ENCODE measurements at regions not wholly inside any gene's neighbourhood (a gene's known extent, or its start where the extent isn't known, plus 50 kb on each side); places are given as distances from the start of the nearest gene placed in this dataset.

DNA sequence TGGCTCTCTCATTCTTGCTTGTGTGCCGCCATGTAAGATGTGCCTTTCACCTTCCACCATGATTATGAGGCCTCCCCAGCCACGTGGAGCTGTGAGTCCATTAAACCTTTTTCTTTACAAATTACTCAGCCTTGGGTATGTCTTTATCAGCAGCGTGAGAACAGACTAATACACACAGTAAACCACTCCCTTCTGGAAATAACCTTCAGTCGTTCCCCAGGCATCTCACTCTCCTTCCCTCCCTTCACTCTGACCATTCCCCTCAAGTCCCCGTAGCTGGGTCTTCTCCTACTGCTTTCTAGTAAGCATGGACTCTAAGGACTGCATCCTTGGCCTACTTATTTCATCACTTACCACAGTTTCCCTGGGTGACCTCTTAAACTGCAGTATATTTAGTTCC lies 493.9 kb downstream of the CCDC171 start:
- Histone ChIP-seq H3K9me3 (ENCODE audit: low read length) (no peaks in the 10 kb centered on the region), H3K9me2 (ENCODE audit: insufficient read depth, low read length) (no peaks in the 10 kb centered on the region), H3K36me3 (ENCODE audit: insufficient read depth, low read length) (no peaks in the 10 kb centered on the region), H3K4me1 (ENCODE audit: insufficient read depth, low read length, poor library complexity, severe bottlenecking) (no peaks in the 10 kb centered on the region), H4K20me1 (ENCODE audit: insufficient read depth, low read length) (no peaks in the 10 kb centered on the region), H3K4me3 (ENCODE audit: low read depth, low read length, poor library complexity, severe bottlenecking) (no peak overlapping the region), H3K79me2 (ENCODE audit: insufficient read depth, low read depth, low read length) (no peaks in the 10 kb centered on the region), H2AFZ (ENCODE audit: low read length) (no peak overlapping the region), H3K4me2 (ENCODE audit: low read length) (no peak overlapping the region), H3K27ac (ENCODE audit: low read depth, low read length, poor library complexity, severe bottlenecking) (no peak overlapping the region)
- intact Hi-C loops (cut with micrococcal nuclease; ENCODE audit: unreplicated experiment) = no loop called here
- ChIA-PET POLR2A (no interaction called here), CTCF (ENCODE audit: unreplicated experiment) (no interaction called here)
- DNase-seq (ENCODE audit: low spot score) = no peak
- no TSS peak for BruUV-seq (replicated peaks)
- TF ChIP-seq, protein P1, sequence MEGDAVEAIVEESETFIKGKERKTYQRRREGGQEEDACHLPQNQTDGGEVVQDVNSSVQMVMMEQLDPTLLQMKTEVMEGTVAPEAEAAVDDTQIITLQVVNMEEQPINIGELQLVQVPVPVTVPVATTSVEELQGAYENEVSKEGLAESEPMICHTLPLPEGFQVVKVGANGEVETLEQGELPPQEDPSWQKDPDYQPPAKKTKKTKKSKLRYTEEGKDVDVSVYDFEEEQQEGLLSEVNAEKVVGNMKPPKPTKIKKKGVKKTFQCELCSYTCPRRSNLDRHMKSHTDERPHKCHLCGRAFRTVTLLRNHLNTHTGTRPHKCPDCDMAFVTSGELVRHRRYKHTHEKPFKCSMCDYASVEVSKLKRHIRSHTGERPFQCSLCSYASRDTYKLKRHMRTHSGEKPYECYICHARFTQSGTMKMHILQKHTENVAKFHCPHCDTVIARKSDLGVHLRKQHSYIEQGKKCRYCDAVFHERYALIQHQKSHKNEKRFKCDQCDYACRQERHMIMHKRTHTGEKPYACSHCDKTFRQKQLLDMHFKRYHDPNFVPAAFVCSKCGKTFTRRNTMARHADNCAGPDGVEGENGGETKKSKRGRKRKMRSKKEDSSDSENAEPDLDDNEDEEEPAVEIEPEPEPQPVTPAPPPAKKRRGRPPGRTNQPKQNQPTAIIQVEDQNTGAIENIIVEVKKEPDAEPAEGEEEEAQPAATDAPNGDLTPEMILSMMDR (conservative IDR thresholded peaks at IDR 0.05; ENCODE audit: low read length) = no peak
- TF ChIP-seq EZH2phosphoT487 (IDR thresholded peaks at IDR 0.05; ENCODE audit: borderline replicate concordance, low read depth, low read length) = no peak

DNA sequence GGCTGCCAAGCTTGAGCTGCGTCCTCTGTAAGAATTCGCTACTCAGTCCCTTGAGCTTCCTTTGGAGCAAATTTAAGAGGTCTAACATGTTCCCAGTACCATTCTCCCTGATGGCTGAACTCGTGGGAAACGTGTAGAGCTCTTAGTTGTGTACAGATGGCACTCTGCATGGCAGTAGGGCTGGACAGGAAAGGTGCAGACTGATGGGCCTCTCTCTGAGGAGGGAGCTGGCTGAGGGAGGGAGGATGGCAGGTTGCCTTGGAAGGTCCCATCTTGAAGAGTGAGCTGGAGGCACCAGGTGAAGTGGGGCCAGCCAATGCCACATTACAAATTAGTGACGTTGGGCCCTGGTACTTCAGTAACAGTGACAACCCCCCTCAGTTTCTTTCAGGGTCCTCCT lies 495.3 kb downstream of the CCDC171 start:
- Histone ChIP-seq H3K4me3 (ENCODE audit: low read depth, low read length, poor library complexity, severe bottlenecking) (no peak overlapping the region), H2AFZ (ENCODE audit: low read length) (no peak overlapping the region), H3K9me2 (ENCODE audit: insufficient read depth, low read length) (no peaks in the 10 kb centered on the region), H3K4me2 (ENCODE audit: low read length) (no peak overlapping the region), H3K27ac (ENCODE audit: low read depth, low read length, poor library complexity, severe bottlenecking) (no peak overlapping the region), H3K9me3 (ENCODE audit: low read length) (no peaks in the 10 kb centered on the region), H3K36me3 (ENCODE audit: insufficient read depth, low read length) (no peaks in the 10 kb centered on the region), H4K20me1 (ENCODE audit: insufficient read depth, low read length) (no peaks in the 10 kb centered on the region), H3K4me1 (ENCODE audit: insufficient read depth, low read length, poor library complexity, severe bottlenecking) (no peaks in the 10 kb centered on the region), H3K79me2 (ENCODE audit: insufficient read depth, low read depth, low read length) (no peaks in the 10 kb centered on the region)
- no peak for TF ChIP-seq EZH2phosphoT487 (IDR thresholded peaks at IDR 0.05; ENCODE audit: borderline replicate concordance, low read depth, low read length)
- TF ChIP-seq, protein P1 (conservative IDR thresholded peaks at IDR 0.05; ENCODE audit: low read length) = no peak
- no TSS peak for BruUV-seq (replicated peaks)
- CTCF ChIA-PET (ENCODE audit: unreplicated experiment) = no interaction called here
- no peak for DNase-seq (ENCODE audit: low spot score)
- POLR2A ChIA-PET = no interaction called here
- intact Hi-C loops (cut with micrococcal nuclease; ENCODE audit: unreplicated experiment) = no loop called here

- no TSS peak for BruUV-seq (replicated peaks)
- Histone ChIP-seq H4K20me1 (ENCODE audit: insufficient read depth, low read length) (no peaks in the 10 kb centered on the region), H3K9me2 (ENCODE audit: insufficient read depth, low read length) (no peaks in the 10 kb centered on the region), H3K4me2 (ENCODE audit: low read length) (no peak overlapping the region), H3K4me1 (ENCODE audit: insufficient read depth, low read length, poor library complexity, severe bottlenecking) (no peaks in the 10 kb centered on the region), H3K27ac (ENCODE audit: low read depth, low read length, poor library complexity, severe bottlenecking) (no peak overlapping the region), H3K9me3 (ENCODE audit: low read length) (no peaks in the 10 kb centered on the region), H3K79me2 (ENCODE audit: insufficient read depth, low read depth, low read length) (no peaks in the 10 kb centered on the region), H2AFZ (ENCODE audit: low read length) (no peak overlapping the region), H3K4me3 (ENCODE audit: low read depth, low read length, poor library complexity, severe bottlenecking) (no peak overlapping the region), H3K36me3 (ENCODE audit: insufficient read depth, low read length) (no peaks in the 10 kb centered on the region)
- no peak for TF ChIP-seq EZH2phosphoT487 (IDR thresholded peaks at IDR 0.05; ENCODE audit: borderline replicate concordance, low read depth, low read length)
- TF ChIP-seq, protein P1 (conservative IDR thresholded peaks at IDR 0.05; ENCODE audit: low read length) = no peak
- intact Hi-C loops (cut with micrococcal nuclease; ENCODE audit: unreplicated experiment) = no loop called here
- POLR2A ChIA-PET = no interaction called here
- no peak for DNase-seq (ENCODE audit: low spot score)
- CTCF ChIA-PET (ENCODE audit: unreplicated experiment) = no interaction called here
These were observed 499.3 kb downstream of the CCDC171 start for GRCh38 chr9:16052146-16052545.
